Activated T-cell treated with anti-CD3 and anti-CD28 coated beads, Interleukin-2, amount 50 U/mL, for 72 hours (primary cell): ENCODE measurements at regions not wholly inside any gene's neighbourhood (a gene's known extent, or its start where the extent isn't known, plus 50 kb on each side); places are given as distances from the start of the nearest gene placed in this dataset.
A peak's percentile ranks its signal among the peaks of the same experiment; 100 is the strongest.

ENCODE experiments used
- ATAC-seq, 2 donors: fragments of 150-1000 bp; cut with Tn5 transposase; replicated peaks in 1 of 2; 2 replicates each; pipeline ENCODE4 v1.10.0; 2021; ENCODE audit warnings: moderate library complexity in 2 of 2, mild to moderate bottlenecking in 1 of 2
- DNase-seq, 2 donors: peaks; one replicate each; pipeline ENCODE4 v3.0.0; 2021 to 2022; ENCODE audit warnings: mixed read lengths in 1 of 2
- H3K27ac Mint-ChIP-seq: one replicate; pipeline ENCODE4 v1.8.0; 2022; ENCODE audit warnings: mild to moderate bottlenecking, moderate library complexity, mixed read lengths
- H3K27me3 Mint-ChIP-seq: one replicate; pipeline ENCODE4 v1.8.0; 2022; ENCODE audit warnings: low read depth, mixed read lengths
- H3K36me3 Mint-ChIP-seq, 2 donors: one replicate each; pipeline ENCODE4 v1.8.0; 2022; ENCODE audit warnings: mixed read lengths in 2 of 2, mild to moderate bottlenecking in 1 of 2; ENCODE audit not compliant: insufficient read depth in 2 of 2
- H3K4me1 Mint-ChIP-seq: one replicate; pipeline ENCODE4 v1.8.0; 2022; ENCODE audit warnings: low read depth, mixed read lengths
- H3K4me3 Mint-ChIP-seq, 2 donors: one replicate each; pipeline ENCODE4 v1.8.0; 2022; ENCODE audit warnings: mild to moderate bottlenecking in 2 of 2, mixed read lengths in 2 of 2, moderate library complexity in 2 of 2
- H3K9me3 Mint-ChIP-seq, 2 donors: one replicate each; pipeline ENCODE4 v1.8.0; 2022; ENCODE audit warnings: mixed read lengths in 2 of 2

DNA sequence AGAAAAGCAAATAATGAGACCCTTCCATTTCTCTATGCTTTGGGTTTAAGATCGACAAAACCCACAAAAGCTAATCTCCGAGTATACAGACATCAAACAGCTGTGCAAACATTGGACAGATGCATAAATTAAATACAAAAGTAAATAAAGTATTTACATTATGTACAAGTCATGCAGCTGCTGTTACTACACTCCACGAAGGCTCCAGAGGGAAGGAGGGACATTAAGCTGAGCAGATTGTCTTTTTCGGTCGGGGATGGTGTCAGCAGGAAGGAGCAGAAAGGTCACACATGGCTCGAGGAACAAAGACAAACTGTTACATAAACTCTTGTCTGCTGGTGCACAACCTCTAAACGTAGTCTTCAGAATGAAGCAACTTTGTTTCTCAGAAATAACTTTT, 88.8 kb upstream of the BARX2 start:
- no peaks in the 10 kb centered on the region for H3K9me3 Mint-ChIP-seq
- H3K36me3 Mint-ChIP-seq, result no peaks in the 10 kb centered on the region
- peaks cover 22% of the 10 kb centered on the region for H3K4me1 Mint-ChIP-seq
- H3K4me3 Mint-ChIP-seq, result no peak overlapping the region
- no peak for ATAC-seq
- H3K27me3 Mint-ChIP-seq, result peaks cover 29% of the 10 kb centered on the region
- DNase-seq, result no peak
- no peak overlapping the region for H3K27ac Mint-ChIP-seq

DNA sequence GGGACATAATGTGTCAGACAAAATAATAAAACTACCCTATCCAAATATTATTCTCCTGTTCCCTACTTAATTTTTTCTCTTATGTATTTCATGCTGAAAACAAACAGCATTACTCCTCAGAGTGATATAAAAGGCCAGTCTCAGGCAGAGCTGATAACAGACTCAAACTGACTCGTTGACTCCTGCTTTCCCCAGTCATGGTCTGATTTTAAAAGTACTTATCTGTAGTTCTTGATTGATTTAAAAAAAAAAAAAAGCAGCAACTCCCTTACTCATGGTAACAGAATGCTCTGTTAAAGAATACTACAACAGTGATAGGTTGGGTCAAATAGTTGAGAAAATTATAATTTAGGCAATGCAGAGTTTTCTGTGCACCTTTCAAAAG, 90.3 kb upstream of the BARX2 start:
- Mint-ChIP-seq H3K36me3 (no peaks in the 10 kb centered on the region), H3K27me3 (peaks cover 21% of the 10 kb centered on the region), H3K9me3 (no peaks in the 10 kb centered on the region), H3K4me1 (peaks cover 28% of the 10 kb centered on the region), H3K4me3 (no peak overlapping the region), H3K27ac (no peak overlapping the region)
- no peak for DNase-seq
- ATAC-seq, result no peak

DNA sequence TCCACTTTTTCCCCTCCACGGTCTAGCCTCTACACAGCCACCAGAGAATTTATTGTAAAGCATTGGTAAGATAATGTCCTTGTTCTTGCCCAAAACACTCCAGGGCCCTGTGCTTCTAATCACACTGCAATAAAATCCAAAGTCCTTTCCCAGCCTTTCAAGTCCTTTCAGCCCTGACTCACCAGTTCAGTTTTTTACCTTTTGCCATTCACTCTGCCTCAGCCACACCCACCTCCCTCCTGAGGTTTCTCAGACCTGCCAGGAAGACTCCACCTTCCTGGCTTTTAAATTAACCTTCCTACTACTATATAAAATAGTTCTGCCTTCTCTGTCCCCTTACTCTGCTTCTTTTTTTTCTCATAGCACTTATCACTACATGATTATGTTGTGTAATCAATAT, 91.0 kb upstream of the ARHGAP32 start:
- ATAC-seq, result no peak
- Mint-ChIP-seq H3K4me3 (peak overlapping the region in 1 of 2 donors; percentile 26), H3K27ac (no peak overlapping the region), H3K4me1 (peaks cover 39% of the 10 kb centered on the region), H3K9me3 (no peaks in the 10 kb centered on the region), H3K27me3 (peaks cover 7% of the 10 kb centered on the region), H3K36me3 (no peaks in the 10 kb centered on the region)
- DNase-seq, result no peak

DNA sequence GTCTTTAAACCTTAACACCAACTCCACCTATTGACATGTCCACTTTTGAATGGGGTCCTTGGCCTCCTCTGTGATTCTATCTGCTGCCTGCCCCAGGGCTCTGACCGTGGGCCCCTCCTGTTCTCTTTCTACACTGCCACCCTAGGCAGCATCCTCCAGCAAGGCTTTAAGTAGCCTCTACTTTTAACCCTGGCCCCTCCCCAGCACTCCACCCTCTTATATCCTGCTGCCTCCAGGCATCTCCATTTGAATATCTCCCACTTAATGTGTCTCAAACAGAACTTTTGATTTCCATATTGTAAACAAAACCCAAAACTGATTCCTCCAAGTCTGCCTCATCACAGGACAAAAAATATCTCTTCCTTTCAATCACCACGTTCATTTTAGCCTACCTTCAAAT, 90.5 kb upstream of the ARHGAP32 start:
- Mint-ChIP-seq H3K27me3 (peaks cover 12% of the 10 kb centered on the region), H3K36me3 (no peaks in the 10 kb centered on the region), H3K9me3 (no peaks in the 10 kb centered on the region), H3K4me3 (no peak overlapping the region), H3K27ac (no peak overlapping the region), H3K4me1 (peaks cover 44% of the 10 kb centered on the region)
- DNase-seq (no peak), ATAC-seq (no peak)

DNA sequence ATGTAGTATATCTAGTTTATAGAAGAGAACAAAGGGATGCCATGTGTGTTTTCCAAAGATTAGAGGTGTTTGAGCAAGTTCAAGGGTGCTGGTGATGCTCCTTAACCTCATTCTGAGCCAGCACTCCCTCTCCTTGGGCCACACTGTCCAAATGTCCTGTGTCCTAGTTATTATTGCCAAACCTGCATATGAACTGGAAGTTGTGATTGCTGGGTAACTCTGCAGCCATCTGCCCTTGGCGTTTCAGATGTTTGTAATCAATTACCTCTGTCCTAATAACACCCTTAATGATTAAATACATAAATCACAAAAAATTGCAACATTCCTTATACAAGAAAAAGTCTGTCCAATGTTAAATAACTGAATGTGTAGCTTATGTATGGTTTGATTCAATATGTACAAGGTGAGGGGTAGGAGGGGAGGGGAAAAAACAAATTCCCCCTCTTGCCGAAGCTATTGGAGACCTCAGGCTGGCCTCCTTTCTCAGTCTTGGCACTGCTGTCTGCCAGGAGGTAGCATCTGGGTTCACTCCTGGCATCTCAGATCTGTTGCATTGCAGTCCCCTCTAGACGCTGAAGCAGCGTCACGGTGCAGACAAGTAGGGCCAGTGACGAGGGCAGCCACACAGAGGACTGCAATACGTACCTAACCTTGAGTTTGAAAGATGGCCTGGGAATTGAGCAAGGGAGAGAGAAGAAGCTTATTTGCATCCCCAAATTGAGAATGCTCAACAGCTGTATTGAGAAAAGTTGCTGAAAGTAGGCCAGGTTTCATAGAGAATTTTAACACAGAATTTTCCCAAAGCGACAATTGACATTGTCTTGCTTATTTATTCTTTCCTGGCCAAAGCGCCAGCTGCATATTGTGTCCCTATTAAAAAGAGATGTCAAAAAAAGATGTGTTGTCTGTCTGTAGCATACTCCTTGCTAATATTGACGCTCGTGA, 89.6 kb upstream of the ARHGAP32 start:
- Mint-ChIP-seq H3K36me3 (no peaks in the 10 kb centered on the region), H3K9me3 (no peaks in the 10 kb centered on the region), H3K4me3 (no peak overlapping the region), H3K27ac (no peak overlapping the region), H3K27me3 (peaks cover 21% of the 10 kb centered on the region), H3K4me1 (peaks cover 50% of the 10 kb centered on the region)
- DNase-seq (no peak), ATAC-seq (no peak)

DNA sequence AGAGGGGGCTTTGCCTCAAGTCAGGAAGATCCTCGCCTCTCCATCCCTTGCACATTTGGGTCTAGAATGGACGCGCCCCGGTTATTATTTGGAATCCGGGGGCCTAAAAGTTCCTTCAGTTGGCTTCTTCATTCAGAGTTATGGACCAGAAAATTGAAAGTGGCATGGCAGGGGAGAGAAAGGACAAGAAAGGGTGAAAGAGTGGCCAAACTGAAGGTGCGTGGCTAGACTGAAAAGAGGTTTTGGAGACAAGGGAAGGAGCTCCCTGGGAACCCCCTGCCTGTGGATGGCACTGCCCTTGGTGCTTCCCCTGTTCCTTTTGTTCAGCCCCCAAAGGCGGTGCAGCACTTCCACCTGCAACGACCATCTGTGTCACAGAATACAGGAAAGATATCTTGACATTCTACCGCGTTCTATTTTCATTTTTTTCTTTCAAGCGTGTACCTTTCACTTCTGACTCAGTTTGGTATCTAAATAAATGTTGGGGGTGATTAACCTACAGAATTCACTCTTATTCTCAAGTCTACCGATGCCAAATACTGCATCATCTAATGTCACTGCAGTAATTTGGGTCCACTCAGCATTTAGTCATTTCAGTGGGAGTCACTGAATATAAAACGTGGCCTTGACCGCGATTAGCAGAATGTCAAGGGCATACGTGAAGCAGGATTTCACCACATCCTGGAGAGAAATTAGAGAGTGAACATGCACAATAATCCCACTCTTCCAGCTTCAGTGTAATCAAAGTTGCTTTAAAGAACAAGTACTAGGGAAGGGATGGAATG, 88.1 kb upstream of the ARHGAP32 start:
- H3K27me3 Mint-ChIP-seq, result peaks cover 22% of the 10 kb centered on the region
- DNase-seq (peak; percentile 26 to 41), ATAC-seq (peak; percentile 66 to 73)
- H3K9me3 Mint-ChIP-seq, result no peaks in the 10 kb centered on the region
- H3K27ac Mint-ChIP-seq, result peak overlapping the region; percentile 66
- no peaks in the 10 kb centered on the region for H3K36me3 Mint-ChIP-seq
- H3K4me1 Mint-ChIP-seq, result peaks cover 50% of the 10 kb centered on the region
- peak overlapping the region; percentile 84 to 87 for H3K4me3 Mint-ChIP-seq

DNA sequence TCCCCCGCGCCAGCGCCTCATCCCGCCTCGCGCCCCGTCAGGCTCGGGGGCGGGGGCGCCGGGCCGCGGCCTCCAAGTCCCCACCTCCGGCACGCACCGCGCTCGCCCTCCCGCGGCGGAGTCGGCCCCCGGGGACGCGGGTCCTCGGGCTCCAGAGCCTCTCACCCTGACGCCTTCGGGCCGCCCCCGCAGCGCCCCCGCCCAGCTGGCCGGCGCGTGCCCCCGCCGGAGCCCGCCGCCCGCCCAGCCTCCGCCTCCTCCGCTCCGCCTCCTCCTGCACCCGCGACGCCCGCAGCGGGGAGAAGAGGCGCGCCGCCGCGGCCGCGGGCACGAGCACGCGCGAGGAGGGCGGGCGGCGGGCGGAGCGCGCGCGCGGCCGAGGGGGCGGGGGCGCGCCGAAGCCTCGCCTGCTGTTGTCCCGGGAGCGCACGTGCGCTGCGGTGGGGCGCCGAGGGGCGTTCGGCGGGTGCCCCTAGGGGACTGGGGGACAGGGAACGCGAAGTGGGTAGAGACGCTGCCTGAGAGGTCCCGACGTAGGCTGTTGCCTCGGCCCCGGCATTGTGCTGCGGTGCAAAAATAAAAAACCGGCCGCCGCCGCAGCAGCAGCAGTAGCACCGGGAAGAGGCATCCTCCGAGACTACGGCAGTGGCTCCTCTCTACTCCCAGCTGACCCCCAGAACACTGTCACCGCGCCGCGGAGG, 87.4 kb upstream of the ARHGAP32 start:
- H3K36me3 Mint-ChIP-seq, result no peaks in the 10 kb centered on the region
- ATAC-seq, result peak; percentile 59 to 66
- peaks cover 49% of the 10 kb centered on the region for H3K4me1 Mint-ChIP-seq
- peaks cover 22% of the 10 kb centered on the region for H3K27me3 Mint-ChIP-seq
- peak overlapping the region; percentile 84 to 87 for H3K4me3 Mint-ChIP-seq
- H3K9me3 Mint-ChIP-seq, result no peaks in the 10 kb centered on the region
- peak; percentile 72 to 74 for DNase-seq
- H3K27ac Mint-ChIP-seq, result no peak overlapping the region

DNA sequence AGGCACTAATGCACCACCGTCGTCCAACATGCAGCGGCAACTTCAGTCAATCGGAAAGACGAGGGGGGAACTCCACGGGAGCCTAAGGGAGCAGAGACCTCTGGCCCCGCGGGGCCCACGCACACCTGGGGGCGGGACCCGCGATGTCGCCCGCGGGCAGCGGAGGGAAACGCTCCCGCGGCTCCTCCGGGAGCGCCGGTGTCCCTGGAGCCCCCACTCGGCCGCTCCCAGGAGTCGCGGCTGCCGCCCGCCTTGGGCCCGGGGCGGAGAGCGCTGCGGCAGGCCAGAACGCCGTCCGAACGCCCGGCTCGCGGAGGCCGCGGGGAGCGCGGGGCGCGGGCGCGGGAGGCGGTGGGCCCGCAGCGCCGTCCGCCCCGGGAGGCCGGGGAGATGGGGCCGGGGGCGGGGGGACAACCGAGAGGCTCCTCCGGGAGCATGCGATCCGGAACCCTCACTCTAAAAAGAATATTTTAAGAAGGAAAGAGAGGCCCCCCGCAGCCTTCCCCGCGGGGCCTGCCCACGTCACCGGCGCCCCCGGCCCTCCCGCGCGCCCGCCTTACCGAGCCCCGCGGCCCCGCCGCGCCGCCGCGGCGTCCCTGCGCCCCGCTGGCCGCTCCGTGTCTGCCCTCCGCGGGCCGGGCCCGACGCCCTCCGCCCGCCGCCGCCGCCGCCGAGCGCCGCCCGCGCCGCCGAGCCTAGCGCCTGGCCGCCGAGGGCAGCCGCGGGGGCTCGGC, 86.6 kb upstream of the ARHGAP32 start:
- peaks cover 51% of the 10 kb centered on the region for H3K4me1 Mint-ChIP-seq
- no peaks in the 10 kb centered on the region for H3K9me3 Mint-ChIP-seq
- DNase-seq (peak; percentile 25 to 29), ATAC-seq (peak; percentile 7 to 25)
- H3K4me3 Mint-ChIP-seq, result peak overlapping the region; percentile 85 to 88
- H3K27me3 Mint-ChIP-seq, result peaks cover 27% of the 10 kb centered on the region
- H3K36me3 Mint-ChIP-seq, result no peaks in the 10 kb centered on the region
- peak overlapping the region; percentile 74 for H3K27ac Mint-ChIP-seq

DNA sequence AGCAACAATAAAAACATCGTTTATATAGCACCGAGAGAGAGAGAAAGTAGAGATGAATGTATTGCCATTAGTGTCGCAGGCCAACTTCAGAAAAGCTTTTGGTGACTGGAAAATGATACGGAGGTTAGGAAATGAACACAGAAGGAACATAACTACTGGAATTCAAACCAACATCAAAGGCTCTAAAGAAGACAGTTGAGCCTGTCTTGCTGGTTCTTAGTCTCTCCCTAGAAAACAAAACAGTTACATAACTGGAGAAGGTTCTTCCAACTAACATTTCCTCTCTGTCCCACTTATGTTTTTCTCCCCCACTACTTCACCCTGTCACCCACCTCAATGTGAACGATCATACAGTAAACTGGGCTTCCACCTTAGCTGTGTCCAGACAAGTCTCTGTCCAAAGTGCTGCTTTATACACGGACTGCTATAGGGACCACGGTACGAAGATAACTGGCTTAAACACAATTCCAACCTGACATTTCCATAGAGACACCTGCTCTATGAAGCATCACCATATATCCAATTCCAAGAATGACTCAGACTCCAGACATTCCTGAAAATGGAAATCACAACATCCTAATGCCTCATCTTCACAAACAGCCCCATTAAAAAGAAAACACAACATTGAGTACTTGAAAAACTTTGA, 85.2 kb upstream of the ARHGAP32 start:
- no peak for ATAC-seq
- no peaks in the 10 kb centered on the region for H3K9me3 Mint-ChIP-seq

DNA sequence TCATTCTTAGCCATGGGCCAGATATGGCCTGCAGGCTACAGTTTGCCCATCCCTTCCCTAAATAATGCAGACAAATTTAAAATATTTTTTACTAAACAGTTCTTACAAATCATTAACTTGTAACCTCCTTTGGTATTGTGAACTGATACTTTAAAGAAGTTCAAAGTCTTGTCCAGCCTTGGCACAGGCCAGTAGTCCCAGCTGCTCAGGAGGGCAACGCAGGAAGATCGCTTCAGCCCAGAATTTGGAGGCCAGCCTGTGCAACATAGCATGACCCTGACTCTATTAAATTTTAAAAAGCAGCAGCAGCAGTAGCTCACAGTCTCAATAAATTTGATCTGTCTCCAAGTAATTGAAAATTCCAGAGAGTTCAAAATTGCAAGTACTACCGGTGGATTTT, 83.7 kb upstream of the ARHGAP32 start:
- H3K4me3 Mint-ChIP-seq, result no peak overlapping the region
- H3K27ac Mint-ChIP-seq, result no peak overlapping the region
- ATAC-seq, result no peak
- no peaks in the 10 kb centered on the region for H3K9me3 Mint-ChIP-seq
- peaks cover 33% of the 10 kb centered on the region for H3K4me1 Mint-ChIP-seq
- peaks cover 21% of the 10 kb centered on the region for H3K27me3 Mint-ChIP-seq
- no peak for DNase-seq
- H3K36me3 Mint-ChIP-seq, result no peaks in the 10 kb centered on the region

More for the DNA sequence above, 85.2 kb upstream of the ARHGAP32 start:
- peak overlapping the region; percentile 10 to 88 for H3K4me3 Mint-ChIP-seq
- H3K4me1 Mint-ChIP-seq, result peaks cover 37% of the 10 kb centered on the region
- H3K27ac Mint-ChIP-seq, result no peak overlapping the region
- H3K27me3 Mint-ChIP-seq, result peaks cover 21% of the 10 kb centered on the region
- no peak for DNase-seq
- no peaks in the 10 kb centered on the region for H3K36me3 Mint-ChIP-seq

DNA sequence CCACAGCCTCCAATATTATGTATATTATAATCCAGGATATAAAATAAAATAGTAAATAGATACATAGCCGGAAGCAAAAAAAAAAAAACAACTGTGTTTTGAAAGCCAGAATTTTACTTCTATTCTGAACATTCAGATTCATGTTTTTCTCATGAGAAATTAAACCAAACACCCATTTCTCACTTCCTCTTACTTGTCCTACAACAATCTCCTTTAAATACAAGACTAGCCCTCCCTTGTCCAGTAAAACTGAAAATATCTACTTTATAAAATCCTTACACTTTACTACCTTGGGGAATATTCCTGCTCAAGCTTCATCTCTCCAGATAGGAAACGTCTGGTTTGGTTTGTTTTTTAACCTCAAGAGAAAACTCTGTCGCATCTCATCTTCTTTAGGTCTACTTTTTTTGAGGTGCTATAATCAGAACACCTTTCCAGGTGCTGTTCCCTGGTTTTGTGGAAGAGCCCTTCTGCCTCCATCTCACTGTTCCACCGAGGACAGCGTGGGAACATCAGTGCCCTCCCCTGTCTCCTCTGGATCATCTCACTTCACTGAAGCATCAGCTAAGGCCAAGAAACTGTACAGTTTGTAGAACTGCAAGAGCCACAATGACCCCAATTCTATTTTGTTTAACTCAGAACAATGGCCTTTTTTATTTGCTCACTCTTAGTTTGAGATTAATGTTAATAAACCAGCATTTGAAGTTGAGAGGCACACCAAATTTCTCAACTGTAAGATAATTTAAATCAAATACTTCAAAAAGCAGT, 82.0 kb upstream of the ARHGAP32 start:
- Mint-ChIP-seq H3K36me3 (no peaks in the 10 kb centered on the region), H3K9me3 (no peaks in the 10 kb centered on the region), H3K4me1 (peaks cover 28% of the 10 kb centered on the region), H3K27ac (no peak overlapping the region), H3K27me3 (peaks cover 21% of the 10 kb centered on the region), H3K4me3 (no peak overlapping the region)
- ATAC-seq (no peak), DNase-seq (no peak)
